Suprapubic skin (tissue), 3 donors: ENCODE measurements at regions not wholly inside any gene's neighbourhood (a gene's known extent, or its start where the extent isn't known, plus 50 kb on each side); places are given as distances from the start of the nearest gene placed in this dataset.

Experiments used
- POLR2AphosphoS5 ChIP-seq, 3 donors: sonication (generic); formaldehyde crosslinking; IDR thresholded peaks; one replicate each; pipeline ENCODE4 v1.6.1; 2017; ENCODE audit warnings: antibody characterized with exemption in 3 of 3
- TF ChIP-seq, protein P1 (sequence below), 2 donors: fragments of 200-600 bp in 1 of 2; fragments of 450-650 bp in 1 of 2; sonication (generic) in 1 of 2; IDR thresholded peaks; one replicate each; pipeline ENCODE4 v1.5.1; 2016 to 2019; ENCODE audit warnings: antibody characterized with exemption in 2 of 2, mild to moderate bottlenecking in 1 of 2, moderate library complexity in 1 of 2

- TF ChIP-seq, protein P1, sequence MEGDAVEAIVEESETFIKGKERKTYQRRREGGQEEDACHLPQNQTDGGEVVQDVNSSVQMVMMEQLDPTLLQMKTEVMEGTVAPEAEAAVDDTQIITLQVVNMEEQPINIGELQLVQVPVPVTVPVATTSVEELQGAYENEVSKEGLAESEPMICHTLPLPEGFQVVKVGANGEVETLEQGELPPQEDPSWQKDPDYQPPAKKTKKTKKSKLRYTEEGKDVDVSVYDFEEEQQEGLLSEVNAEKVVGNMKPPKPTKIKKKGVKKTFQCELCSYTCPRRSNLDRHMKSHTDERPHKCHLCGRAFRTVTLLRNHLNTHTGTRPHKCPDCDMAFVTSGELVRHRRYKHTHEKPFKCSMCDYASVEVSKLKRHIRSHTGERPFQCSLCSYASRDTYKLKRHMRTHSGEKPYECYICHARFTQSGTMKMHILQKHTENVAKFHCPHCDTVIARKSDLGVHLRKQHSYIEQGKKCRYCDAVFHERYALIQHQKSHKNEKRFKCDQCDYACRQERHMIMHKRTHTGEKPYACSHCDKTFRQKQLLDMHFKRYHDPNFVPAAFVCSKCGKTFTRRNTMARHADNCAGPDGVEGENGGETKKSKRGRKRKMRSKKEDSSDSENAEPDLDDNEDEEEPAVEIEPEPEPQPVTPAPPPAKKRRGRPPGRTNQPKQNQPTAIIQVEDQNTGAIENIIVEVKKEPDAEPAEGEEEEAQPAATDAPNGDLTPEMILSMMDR (IDR thresholded peaks at IDR 0.05), result no peak
- no peak for TF ChIP-seq POLR2AphosphoS5 (IDR thresholded peaks at IDR 0.05)
Observed at GRCh38 chr3:127101411-127102187, 91.3 kb upstream of the PRR23E start.
